GM21825 (cell line): ENCODE measurements at regions not wholly inside any gene's neighbourhood (a gene's known extent, or its start where the extent isn't known, plus 50 kb on each side); places are given as distances from the start of the nearest gene placed in this dataset.

Experiments
- ATAC-seq: cut with Tn5 transposase; IDR thresholded peaks from one replicate; pipeline ENCODE4 v1.9.1; 2021; ENCODE audit warnings: mild to moderate bottlenecking, moderate library complexity; ENCODE audit not compliant: unreplicated experiment

DNA sequence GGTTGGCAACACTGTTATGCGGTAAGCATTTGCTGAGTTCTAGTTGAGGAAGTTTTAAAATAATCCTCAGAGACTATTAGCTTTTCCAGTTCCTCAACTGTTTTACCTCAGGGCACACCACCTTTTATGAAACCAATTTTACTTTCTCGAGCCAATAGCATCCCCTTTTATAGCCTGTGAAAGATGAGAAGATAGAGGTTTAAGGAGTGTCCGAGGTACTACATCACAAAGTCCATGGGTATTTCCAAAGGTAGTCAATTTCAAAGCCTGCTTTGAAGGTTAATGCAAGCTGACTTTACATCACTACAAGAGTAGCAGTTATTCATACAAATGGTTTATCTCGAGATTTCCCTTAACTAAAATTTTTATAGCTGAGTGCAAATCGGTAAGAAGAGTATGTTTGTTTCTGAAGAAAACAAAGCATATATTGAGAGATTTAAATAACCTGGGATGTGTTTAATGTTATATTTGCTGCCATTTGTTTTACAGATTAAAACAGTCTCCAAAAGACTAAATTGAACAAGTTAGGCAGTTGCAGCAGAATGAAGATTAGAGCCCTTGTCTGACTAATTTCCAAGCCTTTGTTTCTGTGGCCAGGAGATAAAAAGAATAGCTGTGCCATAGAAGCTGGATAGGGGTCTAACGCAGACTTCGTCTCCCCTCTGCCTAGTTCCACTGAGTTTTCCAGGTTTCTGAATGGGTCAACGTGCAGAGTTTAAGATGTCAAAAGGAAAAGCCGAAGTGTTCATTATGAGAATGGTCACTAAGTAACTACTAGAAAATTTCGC, 74.7 kb upstream of the TRPC4 start:
- no peak for ATAC-seq

GRCh38 chr13:37942929-37943328, 73.4 kb upstream of the TRPC4 start:
- no peak for ATAC-seq

- ATAC-seq = no peak
Observed at GRCh38 chr13:37934339-37935191, 65.0 kb upstream of the TRPC4 start.

GRCh38 chr13:37929308-37929707, 59.7 kb upstream of the TRPC4 start:
- ATAC-seq = no peak

- no peak for ATAC-seq
Observed at GRCh38 chr13:37927561-37927960, 58.0 kb upstream of the TRPC4 start.

- no peak for ATAC-seq
Observed at GRCh38 chr13:37925878-37926473, 56.4 kb upstream of the TRPC4 start.

DNA sequence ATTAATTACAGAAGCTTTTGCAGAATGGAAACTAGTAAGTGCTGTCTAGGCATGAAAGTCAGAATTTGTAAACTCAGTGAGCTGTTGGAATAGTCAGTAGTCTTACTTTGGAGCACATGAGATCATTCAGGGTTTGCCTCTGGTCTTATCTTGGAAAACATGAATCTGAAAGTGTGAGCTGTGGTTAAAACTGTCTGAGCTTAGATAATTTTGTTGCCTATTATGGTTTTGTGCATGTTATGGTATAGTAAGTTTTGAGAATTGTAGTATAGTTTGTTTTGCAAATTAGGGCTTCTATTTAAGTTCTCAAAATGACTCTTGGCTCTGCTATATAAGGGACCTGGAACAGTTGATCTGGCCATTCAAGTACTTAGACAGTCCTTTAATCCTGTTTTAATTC, 53.7 kb upstream of the TRPC4 start:
- ATAC-seq = no peak

GRCh38 chr13:37919329-37919880, 49.8 kb upstream of the TRPC4 start:
- ATAC-seq = no peak
